GM12875 (cell line): ENCODE measurements at regions not wholly inside any gene's neighbourhood (a gene's known extent, or its start where the extent isn't known, plus 50 kb on each side); places are given as distances from the start of the nearest gene placed in this dataset.
"Not testable (repeated sequence)": the region's sequence is repeated elsewhere in the genome, so short reads cannot be mapped to it uniquely, and the experiment has no call there.

Experiments used
- H3K4me3 ChIP-seq: one replicate; pipeline ENCODE4 v1.5.1; 2011; ENCODE audit warnings: low read depth, low read length, control low read depth
- CTCF ChIP-seq: IDR thresholded peaks from 2 replicates; pipeline ENCODE4 v1.5.1; 2011; ENCODE audit warnings: low read depth, mild to moderate bottlenecking, control low read depth, inconsistent platforms, low read length, moderate library complexity, borderline replicate concordance; ENCODE audit not compliant: insufficient read depth

GRCh38 chr6:178119-178518 lies 114.2 kb upstream of the DUSP22 start:
- TF ChIP-seq CTCF: no peak
- H3K4me3 ChIP-seq: no peak overlapping the region

- H3K4me3 ChIP-seq: not testable (repeated sequence)
These were observed 113.4 kb upstream of the DUSP22 start for GRCh38 chr6:178929-179328.

- H3K4me3 ChIP-seq: no peak overlapping the region
- no peak for TF ChIP-seq CTCF
These were observed 112.8 kb upstream of the DUSP22 start for GRCh38 chr6:179340-179950.

GRCh38 chr6:180091-180694 lies 112.1 kb upstream of the DUSP22 start:
- H3K4me3 ChIP-seq: not testable (repeated sequence)

GRCh38 chr6:181049-181654 lies 111.1 kb upstream of the DUSP22 start:
- no peak for TF ChIP-seq CTCF
- no peak overlapping the region for H3K4me3 ChIP-seq

- TF ChIP-seq CTCF: no peak
- H3K4me3 ChIP-seq: no peak overlapping the region
These were observed 108.6 kb upstream of the DUSP22 start for GRCh38 chr6:183668-184067.

GRCh38 chr6:184161-184700 lies 108.1 kb upstream of the DUSP22 start:
- TF ChIP-seq CTCF: no peak

GRCh38 chr6:186340-186965 lies 105.8 kb upstream of the DUSP22 start:
- no peak for TF ChIP-seq CTCF
- no peak overlapping the region for H3K4me3 ChIP-seq

More at GRCh38 chr6:184161-184700, 108.1 kb upstream of the DUSP22 start:
- no peak overlapping the region for H3K4me3 ChIP-seq
